Epithelial cell of esophagus (primary cell): ENCODE measurements at regions not wholly inside any gene's neighbourhood (a gene's known extent, or its start where the extent isn't known, plus 50 kb on each side); places are given as distances from the start of the nearest gene placed in this dataset.

Experiments
- DNase-seq: peaks from one replicate; pipeline ENCODE4 v3.0.0; 2010; ENCODE audit warnings: low read depth
- H3K4me3 ChIP-seq: 2 replicates; pipeline ENCODE4 v1.5.1; 2011; ENCODE audit warnings: mild to moderate bottlenecking, low read length, control low read depth
- CTCF ChIP-seq: IDR thresholded peaks from 2 replicates; pipeline ENCODE4 v1.5.1; 2011; ENCODE audit warnings: low read depth, mild to moderate bottlenecking, low read length, control low read depth, inconsistent platforms; ENCODE audit not compliant: insufficient read depth; ENCODE audit errors: missing control alignments

- no peak for TF ChIP-seq CTCF
- H3K4me3 ChIP-seq = no peak overlapping the region
- peak; percentile 68 for DNase-seq
Measured at GRCh38 chr12:74105434-74105833, 432.2 kb upstream of the ATXN7L3B start.

- H3K4me3 ChIP-seq = no peak overlapping the region
- TF ChIP-seq CTCF = no peak
- no peak for DNase-seq
Measured at GRCh38 chr12:74108729-74109128, 428.9 kb upstream of the ATXN7L3B start.

- peak; percentile 89 for DNase-seq
- H3K4me3 ChIP-seq = no peak overlapping the region
- TF ChIP-seq CTCF = peak; percentile 60
Measured at GRCh38 chr12:74111688-74112360, 425.8 kb upstream of the ATXN7L3B start.

- H3K4me3 ChIP-seq = no peak overlapping the region
- no peak for TF ChIP-seq CTCF
- DNase-seq = peak; percentile 36
Measured at GRCh38 chr12:74119811-74120362, 417.7 kb upstream of the ATXN7L3B start.

GRCh38 chr12:74120644-74121043, 417.0 kb upstream of the ATXN7L3B start:
- no peak for DNase-seq
- no peak overlapping the region for H3K4me3 ChIP-seq
- TF ChIP-seq CTCF = no peak

GRCh38 chr12:74129702-74130101, 407.9 kb upstream of the ATXN7L3B start:
- no peak overlapping the region for H3K4me3 ChIP-seq
- no peak for DNase-seq
- TF ChIP-seq CTCF = no peak

GRCh38 chr12:74144396-74144795, 393.2 kb upstream of the ATXN7L3B start:
- H3K4me3 ChIP-seq = no peak overlapping the region
- TF ChIP-seq CTCF = no peak
- no peak for DNase-seq
